ENCODE measurements at regions not wholly inside any gene's neighbourhood (a gene's known extent, or its start where the extent isn't known, plus 50 kb on each side); places are given as distances from the start of the nearest gene placed in this dataset.

DNA sequence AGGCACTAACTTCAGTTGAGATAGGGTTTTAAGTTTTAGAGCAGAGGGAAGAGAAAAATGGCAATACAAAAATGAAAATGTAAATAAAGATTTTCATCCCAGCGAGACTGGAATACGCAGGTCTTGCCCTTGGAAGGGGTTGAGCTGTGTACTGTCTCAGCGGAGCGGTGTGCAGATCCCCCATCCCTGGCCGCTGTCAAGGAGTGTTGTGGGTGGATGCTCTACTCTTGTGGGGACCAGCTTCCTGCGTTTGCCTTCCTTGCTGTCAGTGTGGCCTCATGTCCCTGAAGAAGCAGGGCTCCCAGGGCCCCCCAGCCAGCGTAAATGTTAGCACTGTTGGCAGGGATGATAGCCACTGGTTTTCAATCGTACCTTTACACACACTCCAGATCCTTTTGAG lies 249.7 kb upstream of the PITRM1 start:
- Mint-ChIP-seq H3K27me3 (no peaks in the 10 kb centered on the region), H3K36me3 (no peaks in the 10 kb centered on the region), H3K4me1 (peaks cover 0 to 18% (median 7%) of the 10 kb centered on the region in 4 donors), H3K27ac (no peak overlapping the region), H3K9me3 (no peaks in the 10 kb centered on the region), H3K4me3 (no peak overlapping the region)
- peaks cover 6% of the 10 kb centered on the region for H3K4me1 ChIP-seq (ENCODE audit: control insufficient read depth, insufficient read depth, low read length, poor library complexity, severe bottlenecking)
- H3K27me3 ChIP-seq (ENCODE audit: control insufficient read depth, insufficient read depth, low read length) = no peaks in the 10 kb centered on the region
- no peaks in the 10 kb centered on the region for H3K36me3 ChIP-seq (ENCODE audit: control insufficient read depth, insufficient read depth, low read length)
- ATAC-seq (ENCODE audit: low read depth in 2 of 2) (no peak), DNase-seq (no peak)
- no peak overlapping the region for H3K4me3 ChIP-seq (ENCODE audit: low read depth, low read length)
- no peak overlapping the region for H3K27ac ChIP-seq (ENCODE audit: insufficient read depth, low read length, poor library complexity, severe bottlenecking)
- no peaks in the 10 kb centered on the region for H3K9me3 ChIP-seq (ENCODE audit: control insufficient read depth in 2 of 2, low read length in 2 of 2)

DNA sequence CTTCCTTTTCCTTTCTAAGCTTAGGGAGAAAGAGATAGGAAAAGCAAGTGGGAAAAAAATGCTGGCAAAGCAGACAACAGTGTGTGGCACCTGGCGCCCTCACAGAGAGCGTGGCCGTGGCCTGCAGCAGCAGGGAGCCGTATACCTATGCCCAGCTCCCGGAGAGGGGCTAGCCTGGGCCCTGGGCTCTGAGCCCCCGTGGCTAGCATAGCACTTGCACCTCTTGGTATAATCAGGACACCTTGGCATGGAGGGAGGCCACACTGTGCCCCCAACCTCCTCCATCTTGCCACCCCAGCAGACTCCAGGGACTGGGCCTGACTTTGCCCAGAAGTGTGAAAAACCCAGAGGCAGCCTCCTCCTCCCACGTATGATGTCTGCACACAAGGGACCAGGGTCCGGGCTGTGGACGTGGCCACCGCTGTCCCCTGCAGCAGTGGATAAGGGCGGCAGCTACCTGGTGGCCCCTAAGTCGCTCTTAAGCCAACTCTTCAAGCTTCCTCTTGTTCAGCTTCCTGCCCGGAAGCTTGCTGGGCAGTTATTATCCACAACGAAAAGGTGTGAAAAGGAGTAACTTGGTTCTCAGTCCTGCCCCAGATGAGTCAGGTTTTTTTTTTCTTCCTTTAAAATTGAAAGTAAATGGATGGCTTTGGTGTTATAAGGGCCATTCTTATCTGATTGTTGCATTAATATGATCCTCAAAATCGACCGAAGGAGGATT lies 249.1 kb upstream of the PITRM1 start:
- H3K4me3 Mint-ChIP-seq = no peak overlapping the region

DNA sequence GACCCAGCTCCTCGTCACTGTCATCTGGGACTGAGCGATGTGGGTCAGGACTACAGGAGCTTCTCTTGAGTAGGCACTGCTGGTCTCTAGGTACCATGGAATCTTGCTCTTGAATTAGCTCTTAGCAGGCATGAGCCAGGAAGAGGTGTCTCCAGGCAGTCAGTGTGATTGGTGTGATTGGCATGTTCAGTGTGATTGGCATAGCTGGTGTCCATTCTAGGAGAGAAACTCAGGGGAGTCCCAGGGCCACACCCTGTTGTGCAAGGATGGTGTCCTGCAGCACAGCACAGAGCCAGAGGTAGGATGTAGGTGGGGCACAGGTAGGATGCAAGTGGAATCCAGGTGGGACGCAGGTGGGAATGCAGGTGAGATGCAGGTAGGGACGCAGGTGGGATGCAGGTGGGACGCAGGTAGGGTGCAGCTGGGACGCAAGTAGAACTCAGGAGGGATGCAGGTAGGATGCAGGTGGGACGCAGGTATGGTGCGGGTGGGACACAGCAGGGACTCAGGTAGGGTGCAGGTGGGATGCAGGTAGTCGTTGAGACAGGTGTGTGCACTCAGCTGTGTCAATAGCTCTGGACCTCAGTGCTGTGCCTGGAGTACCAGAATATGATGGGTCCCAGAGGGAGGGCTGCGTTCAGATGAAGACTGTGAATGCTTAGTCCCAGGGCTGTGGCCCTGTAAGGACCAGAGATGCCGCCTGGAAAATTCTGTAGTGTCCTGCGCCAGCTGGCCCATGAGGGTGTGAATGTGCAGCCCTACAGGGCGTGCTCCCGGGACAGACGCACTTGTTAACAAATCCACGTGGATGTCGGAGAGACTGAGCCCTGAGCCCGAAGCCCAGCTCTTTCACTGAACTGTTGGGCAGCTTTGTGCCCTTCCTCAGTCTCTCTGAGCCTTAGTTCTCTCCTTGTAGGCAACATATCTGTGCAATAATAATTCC lies 248.2 kb upstream of the PITRM1 start:
- peaks cover 6% of the 10 kb centered on the region for H3K4me1 ChIP-seq (ENCODE audit: control insufficient read depth, insufficient read depth, low read length, poor library complexity, severe bottlenecking)
- DNase-seq (no peak), ATAC-seq (ENCODE audit: low read depth in 2 of 2) (no peak)
- H3K9me3 Mint-ChIP-seq = no peaks in the 10 kb centered on the region
- H3K27me3 ChIP-seq (ENCODE audit: control insufficient read depth, insufficient read depth, low read length) = no peaks in the 10 kb centered on the region
- no peak overlapping the region for H3K4me3 ChIP-seq (ENCODE audit: low read depth, low read length)
- no peak overlapping the region for H3K27ac ChIP-seq (ENCODE audit: insufficient read depth, low read length, poor library complexity, severe bottlenecking)
- H3K27me3 Mint-ChIP-seq = no peaks in the 10 kb centered on the region
- no peaks in the 10 kb centered on the region for H3K9me3 ChIP-seq (ENCODE audit: control insufficient read depth in 2 of 2, low read length in 2 of 2)
- no peaks in the 10 kb centered on the region for H3K36me3 ChIP-seq (ENCODE audit: control insufficient read depth, insufficient read depth, low read length)
- H3K4me3 Mint-ChIP-seq = peak overlapping the region in 1 of 4 donors; percentile 16
- peaks cover 0 to 18% (median 7%) of the 10 kb centered on the region in 4 donors for H3K4me1 Mint-ChIP-seq
- H3K36me3 Mint-ChIP-seq = no peaks in the 10 kb centered on the region
- H3K27ac Mint-ChIP-seq = no peak overlapping the region

More for the DNA sequence above, 249.1 kb upstream of the PITRM1 start:
- Mint-ChIP-seq H3K27ac (no peak overlapping the region), H3K36me3 (no peaks in the 10 kb centered on the region), H3K9me3 (no peaks in the 10 kb centered on the region), H3K27me3 (no peaks in the 10 kb centered on the region), H3K4me1 (peaks cover 0 to 18% (median 7%) of the 10 kb centered on the region in 4 donors)
- Histone ChIP-seq H3K36me3 (ENCODE audit: control insufficient read depth, insufficient read depth, low read length) (no peaks in the 10 kb centered on the region), H3K27me3 (ENCODE audit: control insufficient read depth, insufficient read depth, low read length) (no peaks in the 10 kb centered on the region), H3K9me3 (ENCODE audit: control insufficient read depth in 2 of 2, low read length in 2 of 2) (no peaks in the 10 kb centered on the region), H3K27ac (ENCODE audit: insufficient read depth, low read length, poor library complexity, severe bottlenecking) (no peak overlapping the region), H3K4me1 (ENCODE audit: control insufficient read depth, insufficient read depth, low read length, poor library complexity, severe bottlenecking) (peaks cover 6% of the 10 kb centered on the region), H3K4me3 (ENCODE audit: low read depth, low read length) (no peak overlapping the region)
- DNase-seq (peak in 1 of 3 donors; percentile 23), ATAC-seq (ENCODE audit: low read depth in 2 of 2) (no peak)

DNA sequence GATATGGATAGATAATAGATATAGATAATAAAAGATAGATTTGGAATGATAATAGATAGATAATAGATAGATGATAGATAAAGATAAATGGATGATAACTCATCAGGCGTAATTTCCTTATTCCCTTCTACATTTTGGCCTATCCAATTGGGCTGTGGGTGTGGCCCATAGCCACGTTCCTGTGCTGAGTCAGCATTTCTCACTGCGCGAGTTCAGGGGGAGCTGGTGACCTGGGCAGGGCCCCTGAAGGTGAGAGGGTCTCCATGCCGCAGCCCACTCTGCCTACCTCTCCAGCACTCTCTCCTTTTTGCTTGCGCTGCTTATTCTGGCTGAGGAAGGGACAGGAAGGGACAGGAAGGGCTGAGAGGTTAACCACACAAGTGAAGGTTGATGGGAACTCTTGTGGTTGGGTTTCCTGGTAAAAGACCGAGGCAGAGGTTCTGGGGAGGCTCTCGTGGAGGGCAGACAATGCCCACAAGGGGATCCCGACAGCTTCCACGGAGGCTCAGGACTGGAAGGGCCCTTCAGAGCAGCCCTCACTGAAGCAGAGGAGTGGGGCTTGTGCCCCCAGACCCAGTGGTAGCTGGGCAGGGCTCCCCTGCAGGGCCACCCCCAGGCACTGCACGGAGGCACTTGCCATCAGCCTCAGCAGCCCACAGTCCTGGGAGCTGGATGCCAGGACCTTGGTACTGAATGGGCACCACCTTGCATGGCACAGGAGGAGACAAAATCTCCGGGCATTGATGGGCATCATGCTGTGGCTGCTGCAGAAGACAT lies 247.3 kb upstream of the PITRM1 start:
- ATAC-seq (ENCODE audit: low read depth in 2 of 2) (peak; percentile 31 to 36), DNase-seq (peak in 1 of 3 donors; percentile 57)
- Histone ChIP-seq H3K27ac (ENCODE audit: insufficient read depth, low read length, poor library complexity, severe bottlenecking) (no peak overlapping the region), H3K27me3 (ENCODE audit: control insufficient read depth, insufficient read depth, low read length) (no peaks in the 10 kb centered on the region), H3K4me1 (ENCODE audit: control insufficient read depth, insufficient read depth, low read length, poor library complexity, severe bottlenecking) (peaks cover 6% of the 10 kb centered on the region), H3K4me3 (ENCODE audit: low read depth, low read length) (peak overlapping the region; percentile 11), H3K36me3 (ENCODE audit: control insufficient read depth, insufficient read depth, low read length) (no peaks in the 10 kb centered on the region), H3K9me3 (ENCODE audit: control insufficient read depth in 2 of 2, low read length in 2 of 2) (no peaks in the 10 kb centered on the region)
- Mint-ChIP-seq H3K27ac (peak overlapping the region in 1 of 3 donors; percentile 20), H3K9me3 (no peaks in the 10 kb centered on the region), H3K4me1 (peaks cover 0 to 18% (median 7%) of the 10 kb centered on the region in 4 donors), H3K4me3 (no peak overlapping the region), H3K36me3 (no peaks in the 10 kb centered on the region), H3K27me3 (no peaks in the 10 kb centered on the region)

DNA sequence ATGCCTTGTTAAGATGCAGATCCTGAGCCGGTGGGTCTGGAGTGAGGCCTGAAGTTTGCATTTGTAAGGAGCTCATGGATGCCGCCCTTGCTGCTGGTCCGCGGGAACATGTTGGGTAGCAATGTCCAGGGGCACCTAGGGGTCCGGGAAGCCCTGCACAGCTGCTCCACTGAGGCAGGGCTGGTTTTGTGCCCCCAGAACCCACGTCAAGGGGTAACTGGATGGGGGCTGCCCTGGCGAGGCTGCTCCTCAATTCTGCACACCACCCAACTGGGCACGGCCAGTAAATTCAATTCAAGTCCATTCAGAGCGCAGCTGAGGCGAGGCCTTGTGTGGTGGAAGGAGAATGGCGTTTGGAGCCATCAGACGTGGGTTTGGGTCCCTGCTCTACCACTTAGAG lies 246.3 kb upstream of the PITRM1 start:
- Histone ChIP-seq H3K27me3 (ENCODE audit: control insufficient read depth, insufficient read depth, low read length) (no peaks in the 10 kb centered on the region), H3K9me3 (ENCODE audit: control insufficient read depth in 2 of 2, low read length in 2 of 2) (no peaks in the 10 kb centered on the region), H3K36me3 (ENCODE audit: control insufficient read depth, insufficient read depth, low read length) (no peaks in the 10 kb centered on the region), H3K4me1 (ENCODE audit: control insufficient read depth, insufficient read depth, low read length, poor library complexity, severe bottlenecking) (peaks cover 6% of the 10 kb centered on the region), H3K27ac (ENCODE audit: insufficient read depth, low read length, poor library complexity, severe bottlenecking) (no peak overlapping the region), H3K4me3 (ENCODE audit: low read depth, low read length) (no peak overlapping the region)
- ATAC-seq (ENCODE audit: low read depth in 2 of 2) = no peak
- no peaks in the 10 kb centered on the region for H3K9me3 Mint-ChIP-seq
- no peaks in the 10 kb centered on the region for H3K27me3 Mint-ChIP-seq
- no peak for DNase-seq
- no peak overlapping the region for H3K27ac Mint-ChIP-seq
- H3K36me3 Mint-ChIP-seq = no peaks in the 10 kb centered on the region
- H3K4me1 Mint-ChIP-seq = peaks cover 0 to 15% (median 7%) of the 10 kb centered on the region in 4 donors
- H3K4me3 Mint-ChIP-seq = no peak overlapping the region

- no peak overlapping the region for H3K4me3 Mint-ChIP-seq
- H3K4me3 ChIP-seq (ENCODE audit: low read depth, low read length) = no peak overlapping the region
- H3K9me3 ChIP-seq (ENCODE audit: control insufficient read depth in 2 of 2, low read length in 2 of 2) = no peaks in the 10 kb centered on the region
- peaks cover 6% of the 10 kb centered on the region for H3K4me1 ChIP-seq (ENCODE audit: control insufficient read depth, insufficient read depth, low read length, poor library complexity, severe bottlenecking)
- H3K36me3 Mint-ChIP-seq = no peaks in the 10 kb centered on the region
- H3K27me3 ChIP-seq (ENCODE audit: control insufficient read depth, insufficient read depth, low read length) = no peaks in the 10 kb centered on the region
- DNase-seq = no peak
- H3K27ac ChIP-seq (ENCODE audit: insufficient read depth, low read length, poor library complexity, severe bottlenecking) = no peak overlapping the region
- H3K27me3 Mint-ChIP-seq = no peaks in the 10 kb centered on the region
- peaks cover 0 to 15% (median 7%) of the 10 kb centered on the region in 4 donors for H3K4me1 Mint-ChIP-seq
- no peak overlapping the region for H3K27ac Mint-ChIP-seq
- H3K36me3 ChIP-seq (ENCODE audit: control insufficient read depth, insufficient read depth, low read length) = no peaks in the 10 kb centered on the region
- H3K9me3 Mint-ChIP-seq = no peaks in the 10 kb centered on the region
- ATAC-seq (ENCODE audit: low read depth in 2 of 2) = no peak
Observed at GRCh38 chr10:3418041-3418754, 245.6 kb upstream of the PITRM1 start.

- ATAC-seq (ENCODE audit: low read depth in 2 of 2) = no peak
Observed at GRCh38 chr10:3417096-3417495, 244.5 kb upstream of the PITRM1 start.

More at GRCh38 chr10:3417096-3417495, 244.5 kb upstream of the PITRM1 start:
- Mint-ChIP-seq H3K27ac (no peak overlapping the region), H3K4me3 (no peak overlapping the region), H3K9me3 (no peaks in the 10 kb centered on the region), H3K4me1 (peaks cover 0 to 15% (median 7%) of the 10 kb centered on the region in 4 donors), H3K27me3 (no peaks in the 10 kb centered on the region), H3K36me3 (no peaks in the 10 kb centered on the region)
- no peak overlapping the region for H3K4me3 ChIP-seq (ENCODE audit: low read depth, low read length)
- DNase-seq = no peak
- no peaks in the 10 kb centered on the region for H3K36me3 ChIP-seq (ENCODE audit: control insufficient read depth, insufficient read depth, low read length)
- H3K27ac ChIP-seq (ENCODE audit: insufficient read depth, low read length, poor library complexity, severe bottlenecking) = no peak overlapping the region
- no peaks in the 10 kb centered on the region for H3K9me3 ChIP-seq (ENCODE audit: control insufficient read depth in 2 of 2, low read length in 2 of 2)
- no peaks in the 10 kb centered on the region for H3K27me3 ChIP-seq (ENCODE audit: control insufficient read depth, insufficient read depth, low read length)
- H3K4me1 ChIP-seq (ENCODE audit: control insufficient read depth, insufficient read depth, low read length, poor library complexity, severe bottlenecking) = peaks cover 6% of the 10 kb centered on the region
